DND-41 (cell line): ENCODE measurements at regions not wholly inside any gene's neighbourhood (a gene's known extent, or its start where the extent isn't known, plus 50 kb on each side); places are given as distances from the start of the nearest gene placed in this dataset.

ENCODE experiments used
- CTCF ChIP-seq: IDR thresholded peaks from 2 replicates; pipeline ENCODE4 v1.5.1; 2012; ENCODE audit warnings: borderline replicate concordance, low read length, moderate library complexity, mild to moderate bottlenecking; ENCODE audit not compliant: poor library complexity, severe bottlenecking; ENCODE audit errors: extremely low read depth
- EZH2 ChIP-seq: IDR thresholded peaks from 3 replicates; pipeline ENCODE4 v1.6.1; 2012; ENCODE audit warnings: borderline replicate concordance, low read depth, mild to moderate bottlenecking, moderate library complexity, low read length, inconsistent platforms; ENCODE audit not compliant: severe bottlenecking

- TF ChIP-seq CTCF (no peak), EZH2 (no peak)
Measured at GRCh38 chr5:3741374-3741770, 145.7 kb downstream of the IRX1 start.
